Peyer's patch (tissue), 4 donors: ENCODE measurements at regions not wholly inside any gene's neighbourhood (a gene's known extent, or its start where the extent isn't known, plus 50 kb on each side); places are given as distances from the start of the nearest gene placed in this dataset.

Experiments
- CTCF ChIP-seq, 6 experiments: fragments of 450-650 bp in 4 of 6; fragments of 200-600 bp in 2 of 6; sonication (generic) in 1 of 6; IDR thresholded peaks; one replicate each; pipeline ENCODE4 v1.5.1; 2017 to 2019; ENCODE audit warnings: antibody characterized with exemption in 6 of 6, mild to moderate bottlenecking in 3 of 6, moderate library complexity in 1 of 6
- POLR2A ChIP-seq, 2 donors: fragments of 450-650 bp; IDR thresholded peaks; one replicate each; pipeline ENCODE4 v1.5.1; 2017; ENCODE audit warnings: antibody characterized with exemption in 2 of 2, mild to moderate bottlenecking in 2 of 2, moderate library complexity in 2 of 2

DNA sequence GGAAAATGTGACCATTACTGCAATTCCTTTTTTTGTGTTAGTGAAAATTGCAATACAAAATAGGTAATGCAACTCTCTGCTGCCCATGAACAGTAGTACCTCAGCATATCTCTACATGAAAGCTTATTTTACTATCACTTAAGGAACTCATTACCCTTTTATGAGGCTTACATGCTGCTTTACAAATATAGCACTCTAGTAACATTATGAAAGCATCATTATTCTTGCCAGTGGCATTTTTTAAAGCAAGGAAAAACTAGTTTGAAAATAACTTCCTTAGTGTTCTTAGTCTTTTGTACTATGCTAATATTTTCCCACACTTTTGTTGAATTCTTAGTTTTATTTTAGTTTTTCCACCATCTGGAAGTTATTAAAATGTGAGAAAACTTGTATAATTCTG is 797.3 kb upstream of the ARRDC3 start:
- TF ChIP-seq POLR2A (IDR thresholded peaks at IDR 0.05) (no peak), CTCF (IDR thresholded peaks at IDR 0.05) (no peak)
